Hematopoietic multipotent progenitor cell treated with erythropoietin and hydrocortisone succinate and interleukin-3 and kit ligand, for 15 days (in vitro differentiated cells): ENCODE measurements at regions not wholly inside any gene's neighbourhood (a gene's known extent, or its start where the extent isn't known, plus 50 kb on each side); places are given as distances from the start of the nearest gene placed in this dataset.
"Not testable (repeated sequence)": the region's sequence is repeated elsewhere in the genome, so short reads cannot be mapped to it uniquely, and the experiment has no call there.

Experiments
- DNase-seq: peaks from one replicate; pipeline ENCODE4 v3.0.0-alpha.2; 2015; ENCODE audit warnings: low spot score

DNA sequence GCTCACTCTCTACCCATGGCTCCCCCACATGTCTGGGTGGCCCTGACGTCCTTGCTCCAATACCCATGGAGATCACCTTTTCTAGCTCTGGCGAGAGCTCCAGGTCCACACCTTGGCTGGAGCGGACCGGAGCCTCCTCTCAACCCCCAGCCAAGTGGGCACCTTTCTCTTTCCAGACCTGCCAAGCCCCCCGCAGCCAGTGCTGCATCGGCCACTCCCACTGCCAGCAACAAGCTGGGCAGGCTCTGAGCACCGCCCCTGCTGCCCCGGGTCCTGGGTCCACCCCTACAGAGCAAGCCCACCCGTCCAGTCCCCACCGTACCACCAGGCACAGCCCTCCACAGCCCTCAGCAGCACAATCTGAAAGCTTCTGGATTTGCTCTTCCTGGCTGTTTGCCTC, 98.2 kb upstream of the C14orf180 start:
- DNase-seq: no peak

DNA sequence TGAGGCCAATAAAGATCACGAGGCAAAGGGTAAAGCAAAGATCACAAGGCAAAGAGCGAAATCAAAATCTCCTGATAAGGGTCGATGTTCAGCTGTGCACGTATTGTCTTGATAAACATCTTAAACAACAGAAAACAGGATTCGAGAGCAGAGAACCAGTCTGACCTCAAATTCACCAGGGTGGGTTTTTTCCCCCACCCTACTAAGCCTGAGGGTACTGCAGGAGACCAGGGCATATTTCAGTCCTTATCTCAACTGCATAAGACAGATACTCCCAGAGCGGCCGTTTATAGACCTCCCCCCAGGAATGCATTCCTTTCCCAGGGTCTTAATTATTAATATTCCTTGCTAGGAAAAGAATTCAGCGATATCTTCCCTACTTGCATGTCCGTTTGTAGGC, 97.5 kb upstream of the C14orf180 start:
- not testable (repeated sequence) for DNase-seq

DNA sequence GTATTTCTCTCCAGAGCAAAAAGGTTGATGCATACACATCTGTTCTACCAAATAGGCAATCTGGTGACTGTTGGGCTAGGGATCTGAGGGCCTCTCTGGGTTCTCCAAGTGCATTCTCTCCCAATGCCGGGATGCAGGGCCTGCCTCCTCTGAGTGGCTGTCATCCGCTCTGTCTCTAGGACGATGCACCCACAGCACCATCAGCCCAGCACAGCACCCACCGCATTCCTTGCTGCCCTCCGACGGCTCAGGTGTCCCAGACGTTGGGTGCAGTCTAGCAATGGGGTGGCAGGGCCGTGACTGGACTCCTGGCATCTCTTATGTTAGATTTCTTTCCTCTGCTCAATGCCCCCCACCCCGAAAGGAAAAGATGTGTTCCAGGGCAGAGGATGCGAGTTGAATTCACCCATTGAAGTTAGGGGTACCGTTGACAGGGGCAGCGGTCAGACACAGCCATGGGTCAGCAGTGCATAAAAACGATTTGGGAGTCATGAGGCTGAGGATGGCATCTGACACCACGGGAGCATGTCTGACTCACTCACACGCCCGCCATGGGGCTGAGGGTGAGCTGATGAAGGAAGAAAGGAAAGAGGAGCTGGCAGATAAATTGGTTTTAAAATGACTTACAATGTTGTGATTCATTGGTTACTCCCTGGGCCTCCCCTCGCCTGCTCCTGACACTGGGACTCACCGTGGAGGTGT, 93.2 kb upstream of the C14orf180 start:
- DNase-seq: no peak

DNA sequence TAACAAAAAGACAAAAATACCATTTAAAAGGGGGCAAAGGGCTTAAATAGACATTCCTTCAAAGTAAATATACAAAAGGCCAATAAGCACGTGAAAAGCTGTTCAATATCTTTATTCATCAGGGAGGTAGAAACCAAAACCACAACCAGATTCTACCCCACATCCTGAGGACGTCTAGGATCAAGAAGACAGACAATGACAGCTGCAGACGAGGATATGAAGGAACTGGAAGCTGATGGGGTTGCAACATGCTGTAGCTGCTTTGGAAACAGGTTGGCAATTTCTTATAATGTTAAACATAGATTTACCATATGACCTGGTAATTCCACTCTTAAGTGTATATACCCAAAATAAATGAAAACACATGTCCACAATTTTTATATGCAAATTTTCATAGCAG, 85.1 kb upstream of the C14orf180 start:
- no peak for DNase-seq

DNA sequence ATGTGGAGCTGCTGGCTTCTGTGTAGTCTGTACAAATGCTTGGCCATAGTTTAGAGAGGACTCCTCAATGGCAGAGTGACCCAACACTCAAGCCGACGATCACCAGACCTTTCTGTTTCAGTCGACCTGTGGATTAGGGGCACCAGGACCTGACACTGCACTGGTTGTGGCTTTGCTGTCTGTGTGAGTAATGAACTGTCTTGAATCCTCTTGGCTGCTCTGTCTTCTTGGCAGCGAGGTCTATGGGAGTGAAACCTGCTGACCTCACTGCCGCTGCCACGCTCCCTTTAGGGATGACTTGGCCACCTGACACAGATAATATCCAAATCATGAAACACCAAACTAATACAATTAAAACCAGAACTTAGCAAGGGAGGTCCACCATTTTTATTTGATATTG, 83.5 kb upstream of the C14orf180 start:
- DNase-seq: no peak

DNA sequence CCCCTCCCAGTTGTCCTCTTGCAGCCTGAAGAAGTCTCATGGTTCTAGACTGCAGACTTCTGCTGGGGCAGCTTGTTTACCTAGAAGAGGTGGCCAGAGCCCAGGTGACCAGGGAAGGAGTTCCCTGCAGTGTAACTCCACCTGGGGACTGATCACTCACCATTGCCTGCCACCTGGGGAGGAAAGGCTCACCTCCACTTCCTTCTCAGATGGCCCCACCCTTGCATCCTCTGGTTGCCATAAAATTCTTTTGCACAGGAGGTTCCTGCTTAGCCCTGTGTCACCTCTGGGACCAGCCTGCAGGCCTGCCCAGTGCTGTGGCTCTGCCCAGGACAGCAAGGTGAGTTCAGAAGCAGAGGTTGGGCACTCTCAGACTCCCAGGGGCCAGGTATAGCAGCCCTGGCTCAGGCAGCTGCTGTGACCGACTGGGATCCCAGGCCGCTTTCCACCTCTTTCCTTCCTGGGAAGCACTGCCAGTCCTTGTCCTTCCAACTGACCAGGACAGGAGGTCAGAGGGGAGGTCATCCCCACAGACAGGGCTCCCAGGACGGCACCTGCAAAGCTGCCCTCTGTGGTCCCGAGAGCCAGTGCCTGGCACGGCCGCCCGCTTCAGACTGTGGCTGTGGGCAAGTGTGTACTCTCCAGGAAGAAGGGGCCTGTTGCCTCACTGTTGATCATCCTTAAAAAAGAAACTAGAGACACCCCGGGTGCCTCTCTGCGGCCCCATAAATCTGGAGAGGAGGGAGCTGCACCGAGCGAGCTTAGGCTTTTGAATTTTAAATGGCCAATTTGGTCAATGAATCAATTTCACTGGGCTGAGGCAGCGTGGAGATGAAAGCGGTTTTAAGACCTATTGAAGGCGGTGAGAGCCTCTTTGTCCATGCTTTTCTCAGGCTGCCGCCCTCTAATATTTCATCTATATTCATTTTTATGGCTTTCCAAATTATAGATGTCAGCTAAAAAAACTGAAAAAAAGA, 79.5 kb upstream of the C14orf180 start:
- DNase-seq: no peak

DNA sequence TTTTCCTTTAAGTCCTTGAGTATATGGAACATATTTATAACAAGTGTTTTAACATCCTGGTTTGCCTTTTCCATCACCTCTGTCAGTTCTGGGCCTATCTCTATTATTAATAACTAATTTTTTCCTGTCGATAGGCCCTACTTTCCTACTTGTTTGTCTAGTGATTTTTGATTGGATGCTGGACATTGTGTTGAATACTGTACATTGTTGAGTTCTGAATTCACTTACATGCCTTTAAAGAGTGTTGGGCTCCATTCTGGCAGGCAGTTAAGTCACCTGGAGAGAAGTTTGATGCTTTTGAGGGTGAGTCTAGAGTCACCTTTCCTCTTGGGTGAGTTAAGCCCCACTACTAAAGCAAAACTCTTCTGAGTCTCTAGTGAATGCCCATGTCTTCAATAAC, 77.5 kb upstream of the C14orf180 start:
- DNase-seq: no peak

DNA sequence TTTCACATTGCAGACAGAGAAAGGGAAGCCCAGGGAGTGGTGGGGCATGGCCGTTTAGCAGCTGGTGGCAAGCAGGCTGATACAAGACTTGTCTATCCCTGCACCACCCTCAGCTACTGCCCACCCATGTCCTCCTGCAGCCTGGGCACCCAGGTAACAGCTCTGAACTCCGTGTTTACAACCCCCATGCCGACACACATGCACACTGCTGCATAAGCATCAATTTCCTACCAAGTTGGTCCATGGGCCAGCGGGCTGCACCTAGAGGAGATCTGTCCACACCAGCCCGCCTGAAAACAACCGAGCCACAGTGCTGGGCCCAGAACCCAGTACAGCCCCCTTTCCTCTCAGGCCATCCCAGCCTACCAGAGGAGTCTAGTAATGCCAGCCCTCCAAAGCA, 75.9 kb upstream of the C14orf180 start:
- no peak for DNase-seq

DNA sequence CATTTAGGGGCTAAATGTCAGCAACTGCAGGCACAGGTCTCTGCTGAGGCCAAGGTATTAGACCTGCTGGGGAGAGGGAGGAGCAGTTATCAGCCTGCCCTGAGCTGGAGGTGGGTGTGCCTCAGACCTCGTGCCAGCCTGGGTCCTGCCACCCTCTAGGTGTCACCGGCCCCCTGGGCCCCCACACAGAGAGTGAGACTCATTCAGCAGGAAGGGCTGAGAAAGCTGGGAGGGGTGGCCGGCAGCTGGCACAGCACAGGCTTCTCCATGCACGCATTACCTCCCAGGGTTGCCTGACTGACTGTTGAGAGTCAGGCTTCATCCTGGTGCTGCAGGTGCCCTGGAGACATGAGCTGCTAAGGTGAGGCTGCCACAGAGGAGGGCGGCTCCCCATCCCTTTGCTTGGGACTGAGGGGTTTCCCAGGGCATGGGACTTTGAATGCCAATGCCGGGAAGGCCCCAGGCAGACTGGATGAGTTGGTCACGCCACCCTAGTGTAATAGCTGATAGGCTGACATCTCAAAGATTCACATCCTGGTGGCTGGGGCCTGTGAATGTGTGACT, 75.3 kb upstream of the C14orf180 start:
- DNase-seq: no peak

DNA sequence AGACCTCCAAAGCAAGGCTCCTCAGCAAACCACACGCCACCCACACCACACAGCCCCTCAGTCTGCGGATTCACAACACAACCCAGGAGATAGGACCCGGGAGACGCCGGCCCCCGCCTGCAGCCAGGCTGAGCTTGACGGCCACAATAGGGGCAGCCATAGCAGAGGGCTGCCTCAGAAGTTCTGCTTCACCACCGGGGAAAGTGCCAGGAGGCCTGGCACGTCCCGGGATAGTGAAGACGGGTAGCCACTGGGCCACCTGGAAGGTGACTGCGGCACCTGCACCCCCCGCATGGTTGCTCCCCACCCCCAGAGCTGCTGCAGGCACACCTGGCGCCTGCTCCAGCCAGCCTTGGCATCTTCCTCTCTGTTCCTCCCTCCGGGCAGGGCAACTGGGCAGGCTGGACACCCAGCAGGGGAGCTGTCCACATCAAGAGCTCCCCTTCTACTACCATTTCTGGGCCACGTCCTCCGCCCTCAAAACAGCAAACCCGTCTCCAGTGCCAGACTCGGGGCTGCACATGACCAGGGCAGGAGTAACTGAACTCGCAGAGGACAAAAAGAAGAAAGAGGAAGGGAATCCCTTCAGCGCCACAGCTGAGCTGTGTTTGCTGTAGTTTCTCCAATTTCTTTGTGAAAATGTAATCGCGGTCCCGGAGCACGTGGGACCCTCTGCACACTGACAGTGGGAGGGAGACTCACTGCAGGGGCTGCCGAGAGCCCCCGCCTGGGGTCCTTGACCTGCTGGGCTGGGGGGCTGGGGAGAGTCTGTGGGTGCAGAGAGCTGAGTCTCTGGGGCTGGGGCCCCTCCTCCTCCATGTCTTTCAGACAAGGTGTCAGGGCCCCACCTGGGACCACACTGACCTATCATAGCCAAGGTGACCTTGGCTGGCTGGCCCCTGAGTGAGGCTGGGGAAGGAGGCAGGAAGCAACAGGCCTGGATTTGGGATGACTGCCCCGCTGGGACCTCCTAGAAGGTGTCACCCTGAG, 74.2 kb upstream of the C14orf180 start:
- DNase-seq: no peak

DNA sequence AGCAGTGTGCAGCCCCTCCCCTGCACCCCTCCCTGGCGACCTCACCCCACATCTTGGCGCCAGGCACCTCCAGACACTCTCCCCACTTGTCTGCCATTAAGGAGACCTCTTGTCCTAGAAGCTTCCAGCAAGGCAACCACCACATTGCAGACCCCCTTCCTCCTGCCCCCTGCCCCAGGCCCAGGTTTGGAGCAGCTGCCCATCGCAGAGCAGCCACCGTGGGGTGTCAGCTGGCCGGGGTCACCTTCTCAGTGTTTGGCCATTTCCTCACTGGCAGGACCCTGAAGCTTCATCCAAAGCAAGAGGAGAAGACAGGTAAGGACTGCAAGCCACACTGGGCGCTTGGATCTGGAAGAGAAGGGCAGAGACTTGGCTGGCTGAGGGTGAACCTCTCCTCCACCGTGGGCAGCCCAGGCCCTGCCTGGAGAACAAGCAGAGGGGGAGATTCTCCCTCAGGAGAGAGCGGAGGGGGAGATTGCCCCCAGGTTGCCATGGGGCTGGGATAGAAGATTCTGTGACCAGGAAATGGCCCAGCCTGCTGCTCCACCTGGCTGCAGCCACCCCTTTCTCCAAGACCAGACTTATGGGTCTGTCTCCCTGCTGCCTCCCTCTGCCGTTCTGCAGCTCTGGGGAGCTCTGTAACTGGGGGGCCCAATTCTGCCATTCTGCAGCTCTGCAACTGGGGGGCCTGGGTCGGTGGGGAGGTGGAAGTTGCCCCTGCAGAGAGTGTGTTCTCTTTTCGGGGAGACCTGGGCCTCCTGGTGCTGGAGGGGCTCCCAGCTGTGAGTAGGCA, 72.9 kb upstream of the C14orf180 start:
- DNase-seq: no peak

DNA sequence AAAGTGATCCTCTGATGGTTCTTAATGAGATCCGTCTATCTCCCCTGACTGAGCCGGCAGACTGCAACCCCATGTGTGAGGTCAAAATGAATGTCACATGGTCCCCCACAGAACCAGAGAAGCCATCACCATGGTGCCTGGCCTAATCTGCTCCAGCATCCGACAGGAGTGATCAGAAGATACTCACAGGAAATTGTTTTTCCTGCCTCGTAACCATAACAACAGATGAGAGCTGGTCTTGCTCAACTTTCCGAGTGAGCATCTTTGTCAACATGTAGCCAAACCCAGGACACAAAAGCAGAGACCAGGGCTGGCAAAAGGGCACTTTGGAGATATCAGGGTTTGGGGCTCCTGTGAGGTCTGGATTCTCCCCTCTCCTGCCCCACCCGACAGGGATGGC, 72.1 kb upstream of the C14orf180 start:
- DNase-seq: no peak

DNA sequence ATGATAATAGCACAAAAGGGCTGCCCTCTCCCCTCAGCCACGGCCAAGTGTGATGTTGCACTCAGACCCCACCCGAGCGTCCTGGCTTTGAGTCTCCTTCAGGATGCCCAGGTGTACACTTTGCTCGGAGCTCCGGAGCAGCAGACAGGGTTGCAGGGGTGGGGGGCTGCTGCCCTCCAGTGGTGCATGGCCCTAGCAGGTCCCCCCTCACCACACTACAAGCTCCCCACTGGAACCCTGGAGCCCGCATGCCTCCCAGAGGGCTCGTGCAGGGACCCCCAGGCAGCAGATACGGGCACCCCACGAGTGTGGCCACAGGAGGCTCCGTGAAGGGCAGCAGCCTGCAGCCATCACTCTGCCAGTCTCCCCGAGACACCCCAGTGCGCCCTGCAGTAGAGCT, 69.9 kb upstream of the C14orf180 start:
- no peak for DNase-seq

DNA sequence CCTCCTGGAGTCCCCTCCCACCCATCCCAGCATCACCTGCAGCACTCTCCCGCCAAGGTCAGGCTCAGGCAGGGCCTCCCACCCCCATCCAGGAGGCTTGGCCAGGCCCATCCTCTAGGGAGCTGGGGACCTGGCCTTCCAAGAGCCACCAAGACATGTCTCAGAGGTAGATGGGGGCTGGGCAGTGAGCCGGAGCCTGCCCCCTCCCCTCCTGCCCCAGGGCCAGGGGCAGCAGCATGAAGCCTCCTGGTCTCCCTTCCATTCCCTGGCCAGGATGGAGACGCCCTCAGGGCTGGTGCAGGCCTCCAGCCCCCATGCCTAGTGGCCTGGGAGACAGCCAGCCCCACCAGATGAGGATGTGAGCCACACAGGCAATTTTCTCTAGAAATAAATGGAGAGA, 69.3 kb upstream of the C14orf180 start:
- DNase-seq: no peak

DNA sequence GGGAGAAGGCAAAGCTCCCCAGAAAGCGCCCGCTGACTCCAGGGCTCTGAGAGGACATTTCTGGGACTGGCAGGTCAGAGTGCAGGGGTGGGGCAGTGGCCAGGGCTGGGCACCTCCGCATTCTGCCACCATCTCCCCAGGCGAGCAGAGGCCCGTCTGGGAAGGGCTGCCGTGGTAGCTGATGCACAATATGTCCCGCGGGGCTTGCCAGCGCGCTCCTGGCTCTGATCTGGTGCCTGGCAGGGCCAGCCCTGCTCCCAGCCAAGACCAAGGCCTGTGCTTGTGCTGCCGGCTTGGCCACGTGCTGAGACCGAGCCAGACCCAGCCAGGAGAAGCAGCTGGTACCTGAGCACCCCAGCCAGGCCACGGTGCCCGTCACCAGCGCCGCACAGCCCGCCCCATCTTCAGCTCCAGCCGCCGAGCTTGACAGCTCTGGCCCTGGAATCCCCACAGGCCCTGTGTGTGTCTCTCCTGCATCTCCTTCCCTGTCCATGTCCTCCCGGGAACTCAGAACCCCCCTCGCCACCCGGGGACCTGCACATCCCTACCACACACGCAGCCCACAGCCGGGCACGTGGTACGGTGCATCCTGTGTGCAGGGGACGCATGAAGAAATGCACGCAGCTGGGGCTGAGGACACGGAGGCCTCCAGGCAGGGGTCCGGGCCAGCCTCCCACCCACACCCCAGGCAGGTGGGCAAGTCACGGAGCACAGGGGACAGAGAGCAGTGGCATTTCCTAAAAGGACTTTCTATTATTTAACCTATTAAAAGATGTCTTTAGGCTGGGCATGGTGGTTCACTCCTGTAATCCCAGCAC, 68.6 kb upstream of the C14orf180 start:
- DNase-seq: no peak

DNA sequence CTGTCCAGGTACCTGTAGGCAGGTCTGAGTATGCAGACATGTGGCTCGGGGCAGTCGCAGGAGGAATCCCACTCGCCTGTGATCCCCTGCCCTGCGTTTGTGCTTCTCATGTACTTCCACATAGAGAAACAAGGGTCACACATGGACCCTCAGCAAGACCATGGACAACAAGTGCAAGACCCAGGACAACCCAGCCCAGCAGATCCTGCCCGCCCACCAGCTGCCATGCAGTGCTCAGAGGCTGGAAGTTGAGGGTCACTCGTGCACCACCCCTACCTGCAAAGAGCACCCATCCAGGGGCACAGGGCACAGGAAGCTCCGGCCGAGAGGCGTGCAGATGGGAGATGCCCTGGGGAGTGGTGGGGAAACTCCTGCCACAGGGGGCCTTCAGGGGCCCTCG, 67.5 kb upstream of the C14orf180 start:
- no peak for DNase-seq

DNA sequence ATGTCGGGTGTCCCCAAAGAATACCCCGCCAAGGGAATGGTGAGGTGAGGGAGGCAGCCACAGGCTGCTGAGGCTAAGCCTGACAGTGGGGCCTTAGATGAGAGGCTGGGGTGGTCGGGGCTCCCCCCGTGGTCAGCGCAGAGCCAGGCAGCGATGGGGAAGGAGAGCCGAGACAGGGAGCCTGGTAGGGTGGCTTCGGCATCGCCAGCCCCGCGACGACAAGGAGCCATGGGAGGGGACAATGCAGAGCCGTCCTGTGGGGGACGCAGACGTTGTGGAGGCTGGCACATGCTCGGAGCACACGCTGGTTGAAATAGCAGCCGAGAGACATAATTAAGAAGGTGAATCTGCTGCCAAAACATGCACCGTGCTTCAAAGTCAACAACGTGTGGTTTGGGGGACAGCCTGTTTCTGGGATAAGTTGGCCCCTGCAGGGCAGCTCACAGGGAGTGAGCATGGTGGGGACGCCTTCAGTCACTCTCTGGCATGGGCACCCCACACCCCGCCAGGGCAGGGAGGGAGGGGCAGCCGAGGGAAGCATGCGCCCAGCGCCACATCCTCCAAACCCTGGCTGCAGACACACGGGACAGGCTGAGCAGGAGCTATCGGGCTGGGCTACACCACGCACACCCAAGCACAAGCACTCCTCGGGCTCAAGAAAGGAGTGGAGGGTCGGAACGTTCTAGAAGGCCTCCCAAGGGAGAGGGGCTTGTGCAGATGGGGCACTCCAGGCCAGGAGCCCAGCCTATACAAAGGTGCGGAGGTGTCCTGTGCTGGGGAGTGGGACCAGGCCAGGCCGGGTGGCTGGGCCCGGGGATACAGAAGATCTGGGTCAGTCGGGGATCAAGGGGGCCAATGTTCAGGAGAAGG, 66.6 kb upstream of the C14orf180 start:
- DNase-seq: no peak

DNA sequence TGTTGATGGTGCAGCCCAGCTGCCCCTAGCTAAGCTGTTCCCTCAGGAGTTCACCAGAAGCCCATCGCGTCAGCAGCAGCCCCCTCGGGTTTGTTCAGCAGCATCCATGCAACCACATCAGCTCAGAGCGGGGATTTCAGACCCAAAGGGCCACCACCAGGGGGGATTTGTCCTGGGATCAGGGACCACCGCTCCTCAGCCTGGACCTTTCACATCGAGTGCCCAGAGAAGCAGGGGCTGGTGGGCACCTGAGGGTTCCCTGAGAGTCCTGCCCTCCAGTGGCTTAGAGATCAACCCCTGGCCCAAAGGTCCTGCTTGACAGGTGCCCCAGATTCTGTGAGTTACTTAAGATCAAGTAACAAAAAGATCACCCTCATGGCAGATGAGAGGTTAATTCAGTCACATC, 65.9 kb upstream of the C14orf180 start:
- no peak for DNase-seq
